Keratinocyte (primary cell): ENCODE measurements at regions not wholly inside any gene's neighbourhood (a gene's known extent, or its start where the extent isn't known, plus 50 kb on each side); places are given as distances from the start of the nearest gene placed in this dataset.

ENCODE experiments used
- DNase-seq: peaks from one replicate; pipeline ENCODE4 v3.0.0-alpha.2; 2011; ENCODE audit warnings: low read depth, missing footprints, low spot score
- FAIRE-seq: peaks from 2 replicates; lab custom pipeline; 2011; peaks lifted over from hg19 to GRCh38; lab: Jason Lieb, UNC
- H2AFZ ChIP-seq: 2 replicates; pipeline ENCODE4 v1.6.0; 2012; ENCODE audit warnings: low read length, control low read depth, inconsistent platforms; ENCODE audit not compliant: control insufficient read depth
- H3K27ac ChIP-seq: 2 replicates; pipeline ENCODE4 v1.5.1; 2011; ENCODE audit warnings: low read length; ENCODE audit not compliant: control insufficient read depth, insufficient read depth
- H3K27me3 ChIP-seq: 3 replicates; pipeline ENCODE4 v1.6.0; 2011; ENCODE audit warnings: low read length; ENCODE audit not compliant: control insufficient read depth, insufficient read depth; ENCODE audit errors: extremely low read depth
- H3K36me3 ChIP-seq, 2 experiments: 2 replicates in 1 of 2; 3 replicates in 1 of 2; pipeline ENCODE4 v1.5.1; 2011; ENCODE audit warnings: low read length in 2 of 2, mild to moderate bottlenecking in 1 of 2; ENCODE audit not compliant: control insufficient read depth in 2 of 2, insufficient read depth in 2 of 2; ENCODE audit errors: extremely low read depth in 1 of 2
- H3K4me1 ChIP-seq: 3 replicates; pipeline ENCODE4 v1.5.1; 2011; ENCODE audit warnings: low read length; ENCODE audit not compliant: control insufficient read depth, insufficient read depth; ENCODE audit errors: extremely low read depth
- H3K4me2 ChIP-seq: 3 replicates; pipeline ENCODE4 v1.6.0; 2011; ENCODE audit warnings: low read depth, low read length; ENCODE audit not compliant: control insufficient read depth, insufficient read depth; ENCODE audit errors: extremely low read depth
- H3K4me3 ChIP-seq, 3 experiments: fragments of 200-600 bp in 1 of 3; sonication (generic) in 1 of 3; 2 replicates in 2 of 3; 3 replicates in 1 of 3; pipeline ENCODE4 v1.5.1; 2011 to 2016; ENCODE audit warnings: low read length in 3 of 3, mild to moderate bottlenecking in 3 of 3, control low read depth in 2 of 3, inconsistent platforms in 1 of 3, low read depth in 1 of 3, mixed read lengths in 1 of 3, mixed run types in 1 of 3, moderate library complexity in 1 of 3; ENCODE audit not compliant: control insufficient read depth in 2 of 3, insufficient read depth in 2 of 3; ENCODE audit errors: extremely low read depth in 1 of 3
- H3K79me2 ChIP-seq: 2 replicates; pipeline ENCODE4 v1.6.0; 2012; ENCODE audit warnings: low read length; ENCODE audit not compliant: control insufficient read depth, insufficient read depth
- H3K9ac ChIP-seq: 3 replicates; pipeline ENCODE4 v1.6.0; 2011; ENCODE audit warnings: low read length; ENCODE audit not compliant: control insufficient read depth, insufficient read depth; ENCODE audit errors: extremely low read depth
- H3K9me1 ChIP-seq: 3 replicates; pipeline ENCODE4 v1.6.0; 2011; ENCODE audit warnings: low read length; ENCODE audit not compliant: control insufficient read depth, insufficient read depth; ENCODE audit errors: extremely low read depth
- H3K9me3 ChIP-seq: 2 replicates; pipeline ENCODE4 v1.5.1; 2012; ENCODE audit warnings: low read depth, low read length; ENCODE audit not compliant: control insufficient read depth
- H4K20me1 ChIP-seq: 3 replicates; pipeline ENCODE4 v1.6.0; 2011; ENCODE audit warnings: low read length; ENCODE audit not compliant: control insufficient read depth, insufficient read depth; ENCODE audit errors: extremely low read depth
- EZH2 ChIP-seq: IDR thresholded peaks from one replicate; pipeline ENCODE4 v1.6.1; 2012; ENCODE audit warnings: inconsistent platforms, mild to moderate bottlenecking, low read length, moderate library complexity
- dilution Hi-C: fragments of 300-500 bp; cut with MboI; formaldehyde crosslinking; loops from one replicate; pipeline ENCODE4 v1.7.0; 2020; ENCODE audit warnings: low sequenced_read_pairs; ENCODE audit not compliant: extremely low pct_ligation_motif_present
- TF ChIP-seq, protein P1 (sequence below), 3 experiments: IDR thresholded peaks in 1 of 3; conservative IDR thresholded peaks in 1 of 3; optimal IDR thresholded peaks in 1 of 3; 2 replicates in 2 of 3; 3 replicates in 1 of 3; pipeline versions ENCODE3 to v1.5.1; 2011; ENCODE audit warnings: low read length in 3 of 3, mild to moderate bottlenecking in 3 of 3, moderate library complexity in 2 of 3, control low read depth in 1 of 3, inconsistent platforms in 1 of 3; ENCODE audit not compliant: insufficient read depth in 2 of 3; ENCODE audit errors: extremely low read depth in 1 of 3

DNA sequence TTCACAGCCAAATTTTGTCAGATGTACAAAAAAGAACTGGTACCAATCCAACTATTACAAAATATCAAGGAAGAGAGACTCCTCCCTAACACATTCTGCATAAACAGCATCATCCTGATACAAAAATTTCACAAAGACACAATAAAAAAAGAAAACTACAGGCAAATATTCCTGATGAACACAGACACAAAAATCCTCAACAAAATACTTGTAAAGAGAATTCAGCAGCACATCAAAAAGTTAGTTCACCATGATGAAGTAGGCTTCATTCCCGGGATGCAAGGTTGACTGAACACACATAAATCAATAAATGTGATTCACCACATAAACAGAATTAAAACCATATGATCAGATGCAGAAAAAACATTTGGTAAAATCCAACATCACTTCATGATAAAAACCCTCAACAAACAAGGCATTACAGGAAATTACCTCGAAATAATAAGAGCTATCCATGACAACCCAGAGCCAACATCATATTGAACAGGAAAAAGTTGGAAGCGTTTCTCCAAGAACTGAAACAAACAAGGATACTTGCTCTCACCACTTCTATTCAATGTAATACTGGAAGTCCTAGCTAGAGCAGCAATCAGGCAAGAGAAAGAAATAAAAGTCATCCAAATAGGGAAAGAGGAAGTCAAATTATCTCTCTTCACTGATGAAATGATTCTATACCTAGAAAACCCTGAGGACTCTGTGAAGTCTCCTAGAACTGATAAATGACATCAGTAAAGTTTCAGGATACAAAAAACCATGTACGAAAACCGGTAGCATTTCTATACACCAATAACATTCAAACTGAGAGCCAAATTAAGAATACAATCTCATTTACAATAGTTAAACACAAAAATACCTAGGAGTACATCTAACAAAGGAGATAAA, 223.1 kb downstream of the REEP3 start:
- H3K4me3 ChIP-seq, result no peak overlapping the region
- TF ChIP-seq, protein P1, sequence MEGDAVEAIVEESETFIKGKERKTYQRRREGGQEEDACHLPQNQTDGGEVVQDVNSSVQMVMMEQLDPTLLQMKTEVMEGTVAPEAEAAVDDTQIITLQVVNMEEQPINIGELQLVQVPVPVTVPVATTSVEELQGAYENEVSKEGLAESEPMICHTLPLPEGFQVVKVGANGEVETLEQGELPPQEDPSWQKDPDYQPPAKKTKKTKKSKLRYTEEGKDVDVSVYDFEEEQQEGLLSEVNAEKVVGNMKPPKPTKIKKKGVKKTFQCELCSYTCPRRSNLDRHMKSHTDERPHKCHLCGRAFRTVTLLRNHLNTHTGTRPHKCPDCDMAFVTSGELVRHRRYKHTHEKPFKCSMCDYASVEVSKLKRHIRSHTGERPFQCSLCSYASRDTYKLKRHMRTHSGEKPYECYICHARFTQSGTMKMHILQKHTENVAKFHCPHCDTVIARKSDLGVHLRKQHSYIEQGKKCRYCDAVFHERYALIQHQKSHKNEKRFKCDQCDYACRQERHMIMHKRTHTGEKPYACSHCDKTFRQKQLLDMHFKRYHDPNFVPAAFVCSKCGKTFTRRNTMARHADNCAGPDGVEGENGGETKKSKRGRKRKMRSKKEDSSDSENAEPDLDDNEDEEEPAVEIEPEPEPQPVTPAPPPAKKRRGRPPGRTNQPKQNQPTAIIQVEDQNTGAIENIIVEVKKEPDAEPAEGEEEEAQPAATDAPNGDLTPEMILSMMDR (optimal IDR thresholded peaks at IDR 0.05 in 1 of 3, IDR thresholded peaks at IDR 0.05 in 1 of 3, conservative IDR thresholded peaks at IDR 0.05 in 1 of 3; ENCODE audit: extremely low read depth in 1 of 3, insufficient read depth in 2 of 3, low read length in 3 of 3), result no peak
- no peak for TF ChIP-seq EZH2
- no peak overlapping the region for H3K4me2 ChIP-seq
- H3K9ac ChIP-seq, result no peak overlapping the region
- FAIRE-seq (no peak), DNase-seq (no peak)
- no peaks in the 10 kb centered on the region for H3K9me1 ChIP-seq
- H4K20me1 ChIP-seq, result no peaks in the 10 kb centered on the region
- no peak overlapping the region for H3K27ac ChIP-seq
- H3K4me1 ChIP-seq, result no peaks in the 10 kb centered on the region
- no peaks in the 10 kb centered on the region for H3K9me3 ChIP-seq
- H2AFZ ChIP-seq, result no peak overlapping the region
- no peaks in the 10 kb centered on the region for H3K36me3 ChIP-seq
- no peaks in the 10 kb centered on the region for H3K27me3 ChIP-seq
- no peaks in the 10 kb centered on the region for H3K79me2 ChIP-seq
- dilution Hi-C loops, result no loop called here

- TF ChIP-seq EZH2, result no peak
- TF ChIP-seq, protein P1 (optimal IDR thresholded peaks at IDR 0.05 in 1 of 3, IDR thresholded peaks at IDR 0.05 in 1 of 3, conservative IDR thresholded peaks at IDR 0.05 in 1 of 3; ENCODE audit: extremely low read depth in 1 of 3, insufficient read depth in 2 of 3, low read length in 3 of 3), result no peak
- Histone ChIP-seq H2AFZ (no peak overlapping the region), H3K9me3 (no peaks in the 10 kb centered on the region), H3K4me1 (no peaks in the 10 kb centered on the region), H3K9me1 (no peaks in the 10 kb centered on the region), H4K20me1 (no peaks in the 10 kb centered on the region), H3K27me3 (no peaks in the 10 kb centered on the region), H3K36me3 (no peaks in the 10 kb centered on the region), H3K27ac (no peak overlapping the region), H3K4me2 (no peak overlapping the region), H3K9ac (no peak overlapping the region), H3K79me2 (no peaks in the 10 kb centered on the region), H3K4me3 (no peak overlapping the region)
- DNase-seq (no peak), FAIRE-seq (no peak)
- dilution Hi-C loops, result no loop called here
Observed at GRCh38 chr10:63749915-63750314, 228.7 kb downstream of the REEP3 start.
